ENCODE measurements at regions not wholly inside any gene's neighbourhood (a gene's known extent, or its start where the extent isn't known, plus 50 kb on each side); places are given as distances from the start of the nearest gene placed in this dataset.
A peak's percentile ranks its signal among the peaks of the same experiment; 100 is the strongest.

- no peak for DNase-seq
These were observed 307.5 kb upstream of the SHH start for GRCh38 chr7:156119771-156120170.

- DNase-seq, result no peak
These were observed 306.0 kb upstream of the SHH start for GRCh38 chr7:156118248-156118645.

GRCh38 chr7:156117542-156118247 lies 305.4 kb upstream of the SHH start:
- DNase-seq, result no peak

GRCh38 chr7:156116514-156117215 lies 304.4 kb upstream of the SHH start:
- DNase-seq, result no peak

GRCh38 chr7:156115582-156115981 lies 303.3 kb upstream of the SHH start:
- no peak for DNase-seq

- no peak for DNase-seq
These were observed 301.5 kb upstream of the SHH start for GRCh38 chr7:156113731-156114130.

GRCh38 chr7:156109988-156110387 lies 297.7 kb upstream of the SHH start:
- DNase-seq, result no peak

- DNase-seq, result no peak
These were observed 296.8 kb upstream of the SHH start for GRCh38 chr7:156109076-156109475.

GRCh38 chr7:156107957-156108356 lies 295.7 kb upstream of the SHH start:
- no peak for DNase-seq

- no peak for DNase-seq
These were observed 293.8 kb upstream of the SHH start for GRCh38 chr7:156106107-156106426.

GRCh38 chr7:156105337-156106106 lies 293.3 kb upstream of the SHH start:
- no peak for DNase-seq

GRCh38 chr7:156104501-156105336 lies 292.5 kb upstream of the SHH start:
- DNase-seq, result no peak

GRCh38 chr7:156102267-156102666 lies 290.0 kb upstream of the SHH start:
- DNase-seq, result no peak

GRCh38 chr7:156101355-156101754 lies 289.1 kb upstream of the SHH start:
- no peak for DNase-seq

GRCh38 chr7:156100086-156100485 lies 287.8 kb upstream of the SHH start:
- DNase-seq, result no peak

GRCh38 chr7:156099085-156099484 lies 286.8 kb upstream of the SHH start:
- DNase-seq, result no peak

- DNase-seq, result no peak
These were observed 284.7 kb upstream of the SHH start for GRCh38 chr7:156096771-156097538.

GRCh38 chr7:156095908-156096539 lies 283.8 kb upstream of the SHH start:
- DNase-seq, result no peak

- peak in 1 of 2 experiments; percentile 21 for DNase-seq
These were observed 282.3 kb upstream of the SHH start for GRCh38 chr7:156094350-156095146.

GRCh38 chr7:156092307-156092706 lies 280.0 kb upstream of the SHH start:
- DNase-seq, result no peak

- no peak for DNase-seq
These were observed 279.3 kb upstream of the SHH start for GRCh38 chr7:156091519-156092080.
